Right cardiac atrium (tissue), 5 donors: ENCODE measurements at regions not wholly inside any gene's neighbourhood (a gene's known extent, or its start where the extent isn't known, plus 50 kb on each side); places are given as distances from the start of the nearest gene placed in this dataset.

ENCODE experiments used
- ATAC-seq, 2 donors: fragments of 200-7000 bp; cut with Tn5 transposase; one replicate each; pipeline versions ENCODE4 v1.8.0 to v1.9.1; 2020; ENCODE audit warnings: moderate library complexity in 2 of 2, mild to moderate bottlenecking in 1 of 2
- DNase-seq, 3 donors: peaks; one replicate each; pipeline ENCODE4 v3.0.0-alpha.2; 2020
- H3K27ac ChIP-seq: one replicate; pipeline ENCODE4 v1.5.1; 2013; ENCODE audit warnings: mild to moderate bottlenecking, low read length, control low read depth, moderate library complexity
- H3K27me3 ChIP-seq: one replicate; pipeline ENCODE4 v1.6.1; 2013; ENCODE audit not compliant: control insufficient read depth, insufficient read depth
- H3K4me1 ChIP-seq: one replicate; pipeline ENCODE4 v1.6.1; 2013; ENCODE audit warnings: low read length; ENCODE audit not compliant: control insufficient read depth, insufficient read depth
- H3K4me3 ChIP-seq: one replicate; pipeline ENCODE4 v1.5.1; 2013; ENCODE audit warnings: low read length, control low read depth
- H3K9me3 ChIP-seq: one replicate; pipeline ENCODE4 v1.6.1; 2013; ENCODE audit warnings: low read length; ENCODE audit not compliant: control insufficient read depth
- WGBS: extraction: QIAGEN DNeasy Blood & Tissue Kit; methylation state at CpG from one replicate; pipeline ENCODE4 v1.1.7; 2013; 5-methylcytosine and 5-hydroxymethylcytosine counted together
- intact Hi-C, 4 donors: fragments of 100-400 bp; cut with DNase I; formaldehyde crosslinking; loops; one replicate each; pipeline versions ENCODE4 v1.11.0 to v1.14.0; 2022 to 2023
- donor health status: healthy with polysubstance abuse.
- donor health status: DM: no; HTN: yes; CAD: no.
- donor health status: DM: no; HTN: no; CAD: no.
- donor health status: DM: no; HTN: yes; CAD: no; lungs with severe emphysema.
- donor health status: DM: yes; HTN: yes; CAD: no.

DNA sequence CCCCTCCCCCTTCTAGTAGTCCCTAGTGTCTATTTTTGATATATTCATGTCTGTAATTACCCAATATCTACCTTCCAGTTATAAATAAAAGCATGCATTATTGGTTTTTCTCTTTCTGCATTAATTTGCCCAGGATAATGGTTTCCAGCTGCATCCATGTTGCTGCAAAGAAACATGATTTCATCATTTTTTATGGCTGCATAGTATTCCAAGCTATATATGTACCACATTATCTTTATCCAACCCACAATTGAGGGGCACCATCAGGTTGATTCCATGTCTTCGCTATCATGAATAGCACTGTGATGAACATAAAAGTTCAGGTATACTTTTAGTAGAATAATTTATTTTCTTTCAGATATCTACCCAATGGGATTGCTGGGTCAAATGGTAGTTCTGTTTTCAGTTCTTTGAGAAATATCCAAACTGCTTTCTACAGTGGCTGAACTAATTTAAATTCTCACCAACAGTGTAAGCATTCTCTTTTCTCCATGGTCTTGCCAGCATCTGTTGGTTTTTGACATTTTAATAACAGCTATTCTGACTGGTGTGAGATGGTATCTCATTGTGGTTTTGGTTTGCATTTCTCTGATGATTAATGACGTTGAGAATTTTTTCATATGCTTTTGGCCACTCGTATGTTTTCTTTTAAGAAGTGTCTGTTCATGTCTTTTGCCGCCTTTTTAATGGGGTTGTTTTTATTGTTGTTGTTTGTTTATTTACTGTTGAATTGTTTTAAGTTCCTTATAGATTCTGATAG, 746.1 kb upstream of the MEF2C start:
- 87% methylated on average over 4 of the region's 4 CpGs for WGBS
- Histone ChIP-seq H3K4me3 (no peak overlapping the region), H3K27me3 (no peaks in the 10 kb centered on the region), H3K27ac (no peak overlapping the region), H3K9me3 (no peaks in the 10 kb centered on the region), H3K4me1 (no peaks in the 10 kb centered on the region)
- DNase-seq = no peak
- no peak for ATAC-seq
- intact Hi-C loops = no loop called here

DNA sequence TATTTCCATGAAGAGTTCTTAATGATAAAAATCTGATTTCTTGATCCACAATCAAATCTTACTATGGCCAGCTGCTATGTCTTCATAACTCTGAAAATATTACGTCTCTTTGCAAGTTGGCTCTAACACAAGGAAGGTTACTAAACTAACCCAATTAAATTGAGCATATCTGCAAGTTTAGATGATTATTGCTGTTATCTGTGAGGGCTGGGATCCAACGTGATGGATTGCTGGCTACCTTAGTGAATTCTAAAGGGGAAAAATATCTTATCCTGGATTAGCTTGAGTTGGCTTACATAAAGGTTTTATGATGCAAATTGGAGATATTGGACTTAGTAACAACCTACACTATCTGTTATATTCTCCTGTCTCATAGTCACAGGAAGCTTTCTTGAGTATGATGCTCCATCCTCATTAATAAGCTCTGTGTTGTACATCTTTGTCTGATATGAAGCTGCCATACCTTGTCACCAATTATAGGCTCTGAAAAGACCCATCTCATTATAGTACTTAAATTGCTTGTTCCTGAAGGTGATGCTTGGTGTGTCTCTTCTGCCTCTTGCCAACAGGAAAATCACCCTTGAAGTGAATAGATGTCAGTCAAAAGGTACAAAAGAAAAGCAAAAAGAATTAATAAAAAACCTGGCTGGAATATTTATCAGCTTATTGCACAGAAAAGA, 733.0 kb upstream of the MEF2C start:
- H3K9me3 ChIP-seq = no peaks in the 10 kb centered on the region
- DNase-seq (no peak), ATAC-seq (no peak)
- no peaks in the 10 kb centered on the region for H3K27me3 ChIP-seq
- no peak overlapping the region for H3K27ac ChIP-seq
- intact Hi-C loops = no loop called here
- no peak overlapping the region for H3K4me3 ChIP-seq
- H3K4me1 ChIP-seq = no peaks in the 10 kb centered on the region
- 53% methylated on average over 2 of the region's 2 CpGs for WGBS

GRCh38 chr5:89613222-89613956, 730.4 kb upstream of the MEF2C start:
- no peak for ATAC-seq
- Histone ChIP-seq H3K4me1 (no peaks in the 10 kb centered on the region), H3K27ac (no peak overlapping the region), H3K9me3 (no peaks in the 10 kb centered on the region), H3K27me3 (no peaks in the 10 kb centered on the region), H3K4me3 (no peak overlapping the region)
- intact Hi-C loops = no loop called here
- WGBS = 91% methylated on average over 3 of the region's 3 CpGs
- no peak for DNase-seq

GRCh38 chr5:89606939-89607534, 724.1 kb upstream of the MEF2C start:
- no peak overlapping the region for H3K4me3 ChIP-seq
- H3K27me3 ChIP-seq = no peaks in the 10 kb centered on the region
- no peaks in the 10 kb centered on the region for H3K4me1 ChIP-seq
- no peak overlapping the region for H3K27ac ChIP-seq
- ATAC-seq (no peak), DNase-seq (no peak)
- intact Hi-C loops = no loop called here
- H3K9me3 ChIP-seq = no peaks in the 10 kb centered on the region
- WGBS = 67% methylated on average over 4 of the region's 4 CpGs

DNA sequence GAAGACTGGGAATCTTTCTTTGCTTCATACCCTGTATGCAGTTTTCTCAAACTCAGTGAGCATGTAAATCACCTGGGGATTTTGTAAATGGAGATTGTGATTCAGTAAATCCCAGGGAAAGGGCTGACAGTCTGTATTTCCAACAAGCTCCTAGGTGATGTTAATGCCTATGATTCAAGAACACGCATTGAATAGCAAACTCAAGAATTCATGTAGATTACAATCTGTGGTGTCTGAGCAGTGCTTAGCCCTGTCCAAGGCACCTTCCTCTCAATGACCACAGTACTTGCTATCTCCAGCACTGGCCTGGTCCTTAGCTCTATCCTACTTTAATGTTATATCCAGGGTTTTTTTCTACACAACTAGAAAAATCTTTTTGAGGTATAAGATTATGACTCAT, 721.4 kb upstream of the MEF2C start:
- no peak for DNase-seq
- Histone ChIP-seq H3K27ac (no peak overlapping the region), H3K4me3 (no peak overlapping the region), H3K27me3 (no peaks in the 10 kb centered on the region), H3K4me1 (no peaks in the 10 kb centered on the region), H3K9me3 (no peaks in the 10 kb centered on the region)
- intact Hi-C loops = no loop called here
- no peak for ATAC-seq
- 80% methylated on average over 1 of the region's 1 CpG for WGBS

DNA sequence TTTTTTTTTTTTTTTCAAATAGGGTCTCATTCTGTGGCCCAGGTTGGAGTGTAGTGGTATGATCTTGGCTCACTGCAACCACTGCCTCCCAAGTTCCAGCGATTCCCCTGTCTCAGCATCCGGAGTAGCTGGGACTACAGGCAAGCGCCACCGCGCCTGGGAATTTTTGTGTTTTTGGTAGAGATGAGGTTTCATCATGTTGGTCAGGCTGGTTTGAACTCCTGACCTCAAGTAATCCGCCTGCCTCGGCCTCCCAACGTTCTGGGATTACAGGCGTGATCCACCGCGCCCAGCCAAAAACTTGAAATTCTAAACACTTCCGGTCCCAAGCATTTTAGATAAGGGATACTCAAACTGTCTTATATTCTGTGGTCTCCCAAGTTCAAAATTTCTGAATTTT, 718.9 kb upstream of the MEF2C start:
- Histone ChIP-seq H3K27ac (no peak overlapping the region), H3K9me3 (no peaks in the 10 kb centered on the region), H3K27me3 (no peaks in the 10 kb centered on the region), H3K4me3 (no peak overlapping the region), H3K4me1 (no peaks in the 10 kb centered on the region)
- WGBS = 96% methylated on average over 12 of the region's 12 CpGs
- intact Hi-C loops = no loop called here
- ATAC-seq (no peak), DNase-seq (no peak)

DNA sequence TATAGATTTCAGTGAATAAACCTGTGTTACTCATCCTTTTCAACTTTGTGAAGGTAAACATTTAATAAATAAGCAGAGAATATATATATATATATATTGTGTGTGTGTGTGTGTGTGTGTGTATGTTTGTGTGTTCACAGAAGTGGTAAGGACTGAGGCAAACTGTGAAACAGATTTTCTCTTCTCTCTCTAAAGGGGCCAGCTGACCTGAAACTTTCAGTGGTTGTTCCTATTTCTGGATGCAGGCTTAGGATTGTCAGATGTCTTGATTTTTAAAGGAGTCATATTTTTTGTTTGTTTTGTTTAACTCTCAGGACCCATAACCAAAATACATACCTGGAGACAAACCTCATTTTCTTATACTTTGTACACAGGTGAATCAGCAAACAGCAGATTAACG, 714.9 kb upstream of the MEF2C start:
- DNase-seq (no peak), ATAC-seq (no peak)
- Histone ChIP-seq H3K27me3 (no peaks in the 10 kb centered on the region), H3K4me1 (no peaks in the 10 kb centered on the region), H3K27ac (no peak overlapping the region), H3K9me3 (no peaks in the 10 kb centered on the region), H3K4me3 (no peak overlapping the region)
- intact Hi-C loops = no loop called here
- WGBS = 95% methylated on average over 1 of the region's 1 CpG

GRCh38 chr5:89596821-89597220, 713.8 kb upstream of the MEF2C start:
- intact Hi-C loops = no loop called here
- Histone ChIP-seq H3K27ac (no peak overlapping the region), H3K9me3 (no peaks in the 10 kb centered on the region), H3K4me3 (no peak overlapping the region), H3K4me1 (no peaks in the 10 kb centered on the region), H3K27me3 (no peaks in the 10 kb centered on the region)
- WGBS = 48% methylated on average over 2 of the region's 2 CpGs
- no peak for DNase-seq
- no peak for ATAC-seq

GRCh38 chr5:89595056-89595455, 712.1 kb upstream of the MEF2C start:
- 93% methylated on average over 1 of the region's 1 CpG for WGBS
- H3K27ac ChIP-seq = no peak overlapping the region

DNA sequence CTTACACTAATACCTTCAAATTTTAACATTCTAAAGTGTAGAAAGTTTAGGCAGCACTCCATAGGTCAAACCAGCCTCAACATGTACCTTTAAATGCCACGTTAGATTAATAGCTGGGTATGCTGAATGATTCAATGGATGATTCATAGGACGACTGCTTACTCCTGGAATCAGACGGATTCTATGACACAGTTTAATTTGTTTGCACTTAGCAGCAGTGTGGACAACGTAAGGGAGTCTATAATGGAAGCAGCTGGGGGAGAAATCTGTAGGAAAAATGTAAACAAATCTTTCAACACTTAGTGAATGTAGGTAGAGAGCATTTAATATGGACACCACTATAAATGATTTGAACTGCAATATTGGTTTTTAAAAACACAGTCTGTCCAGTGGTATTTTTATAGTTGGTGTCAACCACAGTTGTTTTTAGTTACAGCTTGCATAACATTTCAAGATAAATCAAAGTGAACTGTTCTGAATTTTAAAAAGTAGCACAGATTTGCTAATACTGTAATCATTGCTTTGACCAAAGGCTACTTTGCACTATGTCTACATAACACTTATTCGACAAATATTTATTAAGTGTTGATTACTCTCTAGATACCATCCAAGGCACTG, 701.5 kb upstream of the MEF2C start:
- Histone ChIP-seq H3K9me3 (no peaks in the 10 kb centered on the region), H3K4me3 (no peak overlapping the region), H3K27ac (no peak overlapping the region), H3K4me1 (no peaks in the 10 kb centered on the region), H3K27me3 (no peaks in the 10 kb centered on the region)
- intact Hi-C loops = no loop called here
- 83% methylated on average over 5 of the region's 5 CpGs for WGBS
- no peak for ATAC-seq
- DNase-seq = no peak

More at GRCh38 chr5:89595056-89595455, 712.1 kb upstream of the MEF2C start:
- DNase-seq (no peak), ATAC-seq (no peak)
- Histone ChIP-seq H3K4me3 (no peak overlapping the region), H3K27me3 (no peaks in the 10 kb centered on the region), H3K9me3 (no peaks in the 10 kb centered on the region), H3K4me1 (no peaks in the 10 kb centered on the region)
- intact Hi-C loops = no loop called here

DNA sequence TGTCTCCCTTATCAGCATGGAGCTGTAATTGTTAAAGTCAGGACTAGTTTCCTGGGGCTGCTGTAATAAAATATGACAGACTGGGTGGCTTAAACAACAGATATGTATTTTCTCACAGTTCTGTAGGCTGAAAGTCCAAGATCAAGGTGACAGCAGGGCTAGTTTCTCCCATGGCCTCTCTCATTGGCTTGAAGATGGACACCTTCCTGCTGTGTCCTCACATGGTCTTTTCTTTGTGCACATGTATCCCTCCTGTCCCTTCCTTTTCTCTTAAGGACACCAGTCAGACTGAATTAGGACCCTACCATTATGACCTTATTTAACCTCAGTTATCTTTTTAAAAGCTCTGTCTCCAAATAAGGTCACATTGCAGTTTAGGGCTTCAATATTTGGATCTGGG, 700.5 kb upstream of the MEF2C start:
- Histone ChIP-seq H3K9me3 (no peaks in the 10 kb centered on the region), H3K27me3 (no peaks in the 10 kb centered on the region), H3K27ac (no peak overlapping the region), H3K4me3 (no peak overlapping the region), H3K4me1 (no peaks in the 10 kb centered on the region)
- intact Hi-C loops = no loop called here
- DNase-seq (no peak), ATAC-seq (no peak)
